ENCODE measurements at regions not wholly inside any gene's neighbourhood (a gene's known extent, or its start where the extent isn't known, plus 50 kb on each side); places are given as distances from the start of the nearest gene placed in this dataset.

DNA sequence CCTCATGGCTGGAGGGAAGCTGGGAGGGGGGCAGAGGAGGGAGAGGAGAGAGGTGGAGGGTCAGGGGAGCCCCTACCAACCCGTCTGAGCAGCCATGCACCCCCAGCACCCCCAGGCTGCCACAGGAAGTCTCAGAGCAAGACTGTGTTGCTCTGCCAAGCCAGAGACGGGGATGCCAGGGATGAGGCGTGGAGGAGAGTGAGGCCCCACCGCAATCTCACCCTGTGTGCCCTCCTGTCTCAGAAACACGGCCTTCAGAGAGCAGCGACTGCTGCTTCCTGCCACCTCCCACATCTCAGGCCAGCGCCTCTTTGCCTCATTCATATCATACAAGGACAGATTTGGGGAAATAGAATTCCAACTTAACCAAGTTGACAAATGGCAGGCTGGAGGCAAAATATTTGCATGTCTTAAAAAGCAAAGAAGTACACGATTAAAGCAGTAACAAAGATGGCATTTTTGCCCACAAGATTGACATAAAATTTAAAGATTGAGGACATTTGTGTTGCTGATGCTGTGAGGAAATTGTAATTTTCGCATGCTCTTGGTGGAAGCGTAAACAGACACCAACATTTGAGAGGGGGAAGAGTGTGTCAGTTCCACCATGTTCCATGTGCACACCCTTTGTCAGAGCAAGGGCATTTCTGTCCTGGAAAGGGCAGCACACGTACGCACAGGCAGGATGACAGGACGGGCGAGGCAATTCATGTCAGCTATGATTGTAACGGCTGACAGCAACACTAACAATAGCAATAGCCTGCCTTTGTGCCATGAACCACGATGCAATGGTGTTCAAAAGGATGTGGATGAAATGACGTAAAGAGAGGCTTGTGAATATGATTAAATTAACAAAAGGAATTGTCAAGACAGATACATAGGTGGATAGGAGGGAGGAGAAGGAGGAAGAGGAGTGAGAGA is 59.0 kb upstream of the BACE2 start:
- TF ChIP-seq CTCF (IDR thresholded peaks at IDR 0.05) (no peak), POLR2A (IDR thresholded peaks at IDR 0.05) (no peak)
